SK-N-SH (cell line): ENCODE measurements at regions not wholly inside any gene's neighbourhood (a gene's known extent, or its start where the extent isn't known, plus 50 kb on each side); places are given as distances from the start of the nearest gene placed in this dataset.

Experiments used
- CTCF ChIP-seq: fragments of 200-600 bp; sonication (generic); IDR thresholded peaks from 2 replicates; pipeline ENCODE4 v1.6.1; 2017; ENCODE audit warnings: antibody characterized with exemption, mild to moderate bottlenecking, moderate library complexity
- FOSL2 ChIP-seq: IDR thresholded peaks from 2 replicates; pipeline ENCODE4 v1.4.0; 2012; ENCODE audit warnings: low read depth, mild to moderate bottlenecking, moderate library complexity, borderline replicate concordance
- RAD21 ChIP-seq: IDR thresholded peaks from 2 replicates; pipeline ENCODE4 v1.6.1; 2012; ENCODE audit warnings: mild to moderate bottlenecking, low read length
- REST ChIP-seq: IDR thresholded peaks from 2 replicates; pipeline ENCODE4 v1.6.1; 2012; ENCODE audit warnings: mild to moderate bottlenecking, low read depth, low read length, moderate library complexity
- TAF1 ChIP-seq: IDR thresholded peaks from 2 replicates; pipeline ENCODE4 v1.6.1; 2012; ENCODE audit warnings: low read depth, mild to moderate bottlenecking, low read length, moderate library complexity, borderline replicate concordance
- USF2 ChIP-seq: fragments of 150-350 bp; IDR thresholded peaks from 2 replicates; pipeline ENCODE4 v1.6.1; 2017; ENCODE audit warnings: antibody characterized with exemption, low read length, low read depth, borderline replicate concordance
- TF ChIP-seq, protein P1 (sequence below): IDR thresholded peaks from 2 replicates; pipeline ENCODE4; 2012

DNA sequence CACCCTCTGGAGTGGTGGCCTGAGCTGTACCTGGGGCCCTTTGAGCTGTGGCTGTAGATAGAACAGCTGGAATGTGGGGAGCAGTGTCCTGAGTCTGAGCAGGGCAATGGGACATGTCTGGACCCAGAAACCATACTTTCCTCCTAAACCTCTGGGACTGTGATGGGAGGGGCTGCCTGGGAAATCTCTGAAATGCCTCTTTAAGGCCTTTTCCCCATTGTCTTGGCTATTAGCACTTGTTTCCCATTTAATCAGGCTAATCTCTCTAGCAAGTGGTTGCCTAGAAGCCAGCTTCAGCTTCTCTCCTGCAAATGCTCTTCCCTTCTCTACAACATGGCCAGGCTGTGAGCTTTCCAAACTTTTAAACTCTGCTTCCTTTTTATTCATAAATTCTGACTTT, 58.5 kb upstream of the SPATA16 start:
- TF ChIP-seq REST (no peak), CTCF (no peak), TAF1 (no peak), FOSL2 (no peak), USF2 (no peak), RAD21 (no peak)
- TF ChIP-seq, protein P1, sequence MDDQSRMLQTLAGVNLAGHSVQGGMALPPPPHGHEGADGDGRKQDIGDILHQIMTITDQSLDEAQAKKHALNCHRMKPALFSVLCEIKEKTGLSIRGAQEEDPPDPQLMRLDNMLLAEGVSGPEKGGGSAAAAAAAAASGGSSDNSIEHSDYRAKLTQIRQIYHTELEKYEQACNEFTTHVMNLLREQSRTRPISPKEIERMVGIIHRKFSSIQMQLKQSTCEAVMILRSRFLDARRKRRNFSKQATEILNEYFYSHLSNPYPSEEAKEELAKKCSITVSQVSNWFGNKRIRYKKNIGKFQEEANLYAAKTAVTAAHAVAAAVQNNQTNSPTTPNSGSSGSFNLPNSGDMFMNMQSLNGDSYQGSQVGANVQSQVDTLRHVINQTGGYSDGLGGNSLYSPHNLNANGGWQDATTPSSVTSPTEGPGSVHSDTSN = no peak
